HCT116 (cell line): ENCODE measurements at regions not wholly inside any gene's neighbourhood (a gene's known extent, or its start where the extent isn't known, plus 50 kb on each side); places are given as distances from the start of the nearest gene placed in this dataset.

ENCODE experiments used
- ATAC-seq: fragments of 200-7000 bp; cut with Tn5 transposase; 2 replicates; pipeline ENCODE4 v1.9.1; 2020; ENCODE audit warnings: mild to moderate bottlenecking, moderate library complexity
- BruUV-seq: library from RNA; stranded (reverse); fragments of 400-500 nt; replicated peaks from 2 replicates; lab custom pipeline; 2021; lab: Mats Ljungman, UMichigan
- CTCF ChIA-PET: fragments of 300-600 bp; sonication (Branson Sonifier 250); formaldehyde crosslinking; loops from one replicate; lab custom pipeline; 2021; ENCODE audit warnings: antibody characterized with exemption; lab: Charles Lee
- POLR2A ChIA-PET: fragments of 300-600, 350-600 bp; sonication (Branson Sonifier 250); formaldehyde crosslinking; loops from one replicate; lab custom pipeline; 2021; ENCODE audit warnings: antibody characterized with exemption; lab: Charles Lee
- RAD21 ChIA-PET, 2 experiments: fragments of 300-600 bp; sonication (Branson Sonifier 250); formaldehyde crosslinking; loops; one replicate each; lab custom pipeline; 2023; ENCODE audit warnings: low total read pairs in 2 of 2; ENCODE audit not compliant: uncharacterized antibody in 2 of 2, unreplicated experiment in 2 of 2, low non-redundant PET in 1 of 2; lab: Charles Lee
- DNase-seq: peaks from one replicate; pipeline ENCODE4 v3.0.0-alpha.2; 2010; ENCODE audit warnings: low read depth, low spot score
- H2AFZ ChIP-seq: fragments of 200-600 bp; shearing (Covaris generic), sonication (generic); 2 replicates; pipeline ENCODE4 v1.6.1; 2017; ENCODE audit warnings: low read depth, mixed run types, mixed read lengths, antibody characterized with exemption, low read length; ENCODE audit not compliant: poor library complexity, severe bottlenecking
- H3K27ac ChIP-seq: 2 replicates; pipeline ENCODE4 v1.5.1; 2012; ENCODE audit warnings: low read depth, low read length
- H3K27me3 ChIP-seq: fragments of 200-600 bp; sonication (generic); 2 replicates; pipeline ENCODE4 v1.6.1; 2016; ENCODE audit warnings: mixed run types, low read length, mixed read lengths; ENCODE audit not compliant: insufficient read depth
- H3K36me3 ChIP-seq, 2 experiments: fragments of 200-500 bp in 1 of 2; fragments of 200-600 bp in 1 of 2; sonication (Bioruptor generic) in 1 of 2; sonication (generic) in 1 of 2; 2 replicates each; pipeline versions ENCODE4 v1.5.1 to v1.6.1; 2014 to 2016; ENCODE audit warnings: low read length in 2 of 2, inconsistent platforms in 1 of 2, mixed read lengths in 1 of 2, mixed run types in 1 of 2; ENCODE audit not compliant: insufficient read depth in 2 of 2, control insufficient read depth in 1 of 2
- H3K4me1 ChIP-seq, 2 experiments: fragments of 200-600 bp in 1 of 2; sonication (generic) in 1 of 2; 2 replicates each; pipeline versions ENCODE4 v1.5.1 to v1.6.1; 2012 to 2017; ENCODE audit warnings: low read length in 2 of 2, inconsistent platforms in 1 of 2, mild to moderate bottlenecking in 1 of 2, mixed read lengths in 1 of 2, mixed run types in 1 of 2, moderate library complexity in 1 of 2; ENCODE audit not compliant: insufficient read depth in 2 of 2, control insufficient read depth in 1 of 2
- H3K4me2 ChIP-seq: fragments of 200-600 bp; sonication (generic); 2 replicates; pipeline ENCODE4 v1.6.1; 2017; ENCODE audit warnings: mixed run types, low read length, mixed read lengths
- H3K4me3 ChIP-seq, 2 experiments: fragments of 200-600 bp in 1 of 2; sonication (generic) in 1 of 2; replicated peaks in 1 of 2; 2 replicates each; pipeline ENCODE4 v1.5.1; 2011 to 2016; ENCODE audit warnings: low read length in 2 of 2, control low read depth in 1 of 2, low read depth in 1 of 2, mild to moderate bottlenecking in 1 of 2, mixed read lengths in 1 of 2, mixed run types in 1 of 2
- H3K79me2 ChIP-seq: fragments of 200-600 bp; sonication (generic); 2 replicates; pipeline ENCODE4 v1.6.1; 2017; ENCODE audit warnings: mild to moderate bottlenecking, mixed run types, low read length, moderate library complexity, mixed read lengths; ENCODE audit not compliant: insufficient read depth
- H3K9ac ChIP-seq: fragments of 200-600 bp; sonication (generic); 2 replicates; pipeline ENCODE4 v1.6.1; 2016; ENCODE audit warnings: low read length, mixed read lengths
- H3K9me2 ChIP-seq: fragments of 200-600 bp; sonication (generic), shearing (Covaris generic); 2 replicates; pipeline ENCODE4 v1.6.1; 2017; ENCODE audit warnings: mixed run types, mild to moderate bottlenecking, moderate library complexity; ENCODE audit not compliant: insufficient read depth
- H3K9me3 ChIP-seq, 2 experiments: fragments of 200-500 bp in 1 of 2; fragments of 200-600 bp in 1 of 2; sonication (Bioruptor generic) in 1 of 2; sonication (generic) in 1 of 2; 2 replicates each; pipeline ENCODE4 v1.6.1; 2014 to 2017; ENCODE audit warnings: low read length in 2 of 2, mixed read lengths in 2 of 2, inconsistent platforms in 1 of 2, low read depth in 1 of 2, mild to moderate bottlenecking in 1 of 2, mixed run types in 1 of 2, moderate library complexity in 1 of 2; ENCODE audit not compliant: control insufficient read depth in 1 of 2, insufficient read depth in 1 of 2
- H4K20me1 ChIP-seq: fragments of 200-600 bp; sonication (generic), shearing (Covaris generic); 2 replicates; pipeline ENCODE4 v1.6.1; 2017; ENCODE audit warnings: mixed run types, mild to moderate bottlenecking, moderate library complexity; ENCODE audit not compliant: insufficient read depth
- CBX3 ChIP-seq: IDR thresholded peaks from 2 replicates; pipeline ENCODE4 v1.6.1; 2012; ENCODE audit warnings: low read depth
- CEBPB ChIP-seq: IDR thresholded peaks from 2 replicates; pipeline ENCODE4 v1.6.1; 2012; ENCODE audit warnings: low read depth
- EGR1 ChIP-seq: IDR thresholded peaks from 2 replicates; pipeline ENCODE4 v1.6.1; 2012; ENCODE audit warnings: low read depth
- ELF1 ChIP-seq: IDR thresholded peaks from 2 replicates; pipeline ENCODE4 v1.6.1; 2012; ENCODE audit warnings: low read depth, borderline replicate concordance
- EZH2 ChIP-seq: fragments of 200-600 bp; sonication (generic); IDR thresholded peaks from 2 replicates; pipeline ENCODE4 v1.6.1; 2017; ENCODE audit warnings: antibody characterized with exemption, mixed run types
- EZH2phosphoT487 ChIP-seq: fragments of 200-600 bp; IDR thresholded peaks from 2 replicates; pipeline ENCODE4 v1.6.1; 2018; ENCODE audit warnings: antibody characterized with exemption, borderline replicate concordance
- JUND ChIP-seq: IDR thresholded peaks from 2 replicates; pipeline ENCODE4 v1.6.1; 2012
- POLR2AphosphoS5 ChIP-seq: IDR thresholded peaks from 2 replicates; pipeline ENCODE4 v1.6.1; 2011; ENCODE audit warnings: mild to moderate bottlenecking, low read depth, low read length, moderate library complexity
- SIN3A ChIP-seq: IDR thresholded peaks from 2 replicates; pipeline ENCODE4 v1.6.1; 2012; ENCODE audit warnings: low read depth
- SP1 ChIP-seq: IDR thresholded peaks from 2 replicates; pipeline ENCODE4 v1.6.1; 2012; ENCODE audit warnings: low read depth
- SRF ChIP-seq: IDR thresholded peaks from 2 replicates; pipeline ENCODE4 v1.6.1; 2012; ENCODE audit warnings: low read depth
- YY1 ChIP-seq: IDR thresholded peaks from 2 replicates; pipeline ENCODE4 v1.6.1; 2011; ENCODE audit warnings: low read length, low read depth, moderate library complexity, mild to moderate bottlenecking; ENCODE audit not compliant: insufficient replicate concordance; ENCODE audit errors: extremely low read depth
- ZFX ChIP-seq: fragments of 450-650 bp; IDR thresholded peaks from 2 replicates; pipeline ENCODE4 v1.6.1; 2017
- ZNF274 ChIP-seq: fragments of 200-500 bp; sonication (Bioruptor generic); IDR thresholded peaks from 2 replicates; pipeline ENCODE4 v1.6.1; 2014; ENCODE audit warnings: mild to moderate bottlenecking, low read depth, low read length, inconsistent platforms
- intact Hi-C: fragments of 100-400 bp; cut with micrococcal nuclease; formaldehyde crosslinking; loops from 2 replicates; pipeline ENCODE4 v1.10.0; 2022
- TF ChIP-seq, protein P1 (sequence below), 3 experiments: fragments of 200-600 bp in 1 of 3; sonication (generic) in 1 of 3; IDR thresholded peaks in 2 of 3; conservative IDR thresholded peaks in 1 of 3; 2 replicates each; pipeline ENCODE4 v1.5.1; 2012 to 2017; ENCODE audit warnings: low read depth in 2 of 3, low read length in 2 of 3, antibody characterized with exemption in 1 of 3, borderline replicate concordance in 1 of 3, control low read depth in 1 of 3, mild to moderate bottlenecking in 1 of 3, mixed read lengths in 1 of 3, mixed run types in 1 of 3, moderate library complexity in 1 of 3; ENCODE audit not compliant: insufficient read depth in 1 of 3
- TF ChIP-seq, protein P2 (sequence below): IDR thresholded peaks from 2 replicates; pipeline ENCODE4 v1.6.1; 2012; ENCODE audit warnings: low read depth
- TF ChIP-seq, protein P3 (sequence below): IDR thresholded peaks from 2 replicates; pipeline ENCODE4 v1.6.1; 2012

DNA sequence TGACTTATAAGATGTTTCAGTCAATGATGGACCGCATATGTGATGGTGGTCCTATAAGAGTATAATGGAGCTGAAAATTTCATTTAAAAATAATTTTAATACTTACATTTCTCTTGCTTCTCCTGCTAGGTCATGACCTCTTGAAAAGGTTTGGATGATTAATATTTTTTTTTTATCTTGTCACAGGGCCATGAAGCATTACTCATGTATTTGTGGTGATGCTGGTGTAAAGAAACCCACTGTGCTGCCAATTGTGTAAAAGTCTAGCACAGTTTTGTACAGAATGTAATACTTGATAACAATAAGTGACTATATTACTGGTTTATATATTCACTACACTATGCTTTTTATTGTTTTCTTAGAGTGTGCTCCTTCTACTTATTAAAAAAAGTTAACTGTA is 124.2 kb upstream of the CELF4 start:
- Histone ChIP-seq H3K27me3 (no peaks in the 10 kb centered on the region), H3K4me2 (no peak overlapping the region), H2AFZ (no peak overlapping the region), H4K20me1 (no peaks in the 10 kb centered on the region), H3K4me3 (no peak overlapping the region), H3K9ac (no peak overlapping the region), H3K4me1 (no peaks in the 10 kb centered on the region), H3K9me3 (no peaks in the 10 kb centered on the region), H3K79me2 (no peaks in the 10 kb centered on the region)
- BruUV-seq: no TSS peak
- DNase-seq (no peak), ATAC-seq (no peak)
- CTCF ChIA-PET: no interaction called here
- intact Hi-C loops: no loop called here
- RAD21 ChIA-PET: no interaction called here
- POLR2A ChIA-PET: no interaction called here
- no peak for TF ChIP-seq SP1
- TF ChIP-seq, protein P1, sequence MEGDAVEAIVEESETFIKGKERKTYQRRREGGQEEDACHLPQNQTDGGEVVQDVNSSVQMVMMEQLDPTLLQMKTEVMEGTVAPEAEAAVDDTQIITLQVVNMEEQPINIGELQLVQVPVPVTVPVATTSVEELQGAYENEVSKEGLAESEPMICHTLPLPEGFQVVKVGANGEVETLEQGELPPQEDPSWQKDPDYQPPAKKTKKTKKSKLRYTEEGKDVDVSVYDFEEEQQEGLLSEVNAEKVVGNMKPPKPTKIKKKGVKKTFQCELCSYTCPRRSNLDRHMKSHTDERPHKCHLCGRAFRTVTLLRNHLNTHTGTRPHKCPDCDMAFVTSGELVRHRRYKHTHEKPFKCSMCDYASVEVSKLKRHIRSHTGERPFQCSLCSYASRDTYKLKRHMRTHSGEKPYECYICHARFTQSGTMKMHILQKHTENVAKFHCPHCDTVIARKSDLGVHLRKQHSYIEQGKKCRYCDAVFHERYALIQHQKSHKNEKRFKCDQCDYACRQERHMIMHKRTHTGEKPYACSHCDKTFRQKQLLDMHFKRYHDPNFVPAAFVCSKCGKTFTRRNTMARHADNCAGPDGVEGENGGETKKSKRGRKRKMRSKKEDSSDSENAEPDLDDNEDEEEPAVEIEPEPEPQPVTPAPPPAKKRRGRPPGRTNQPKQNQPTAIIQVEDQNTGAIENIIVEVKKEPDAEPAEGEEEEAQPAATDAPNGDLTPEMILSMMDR (IDR thresholded peaks at IDR 0.05 in 2 of 3, conservative IDR thresholded peaks at IDR 0.05 in 1 of 3; ENCODE audit: borderline replicate concordance in 1 of 3, insufficient read depth in 1 of 3, low read depth in 2 of 3, low read length in 2 of 3): no peak
- no peak for TF ChIP-seq EZH2phosphoT487
- TF ChIP-seq EGR1: no peak
- no peak for TF ChIP-seq POLR2AphosphoS5
- TF ChIP-seq SRF: no peak
- no peak for TF ChIP-seq YY1
- no peak for TF ChIP-seq ZFX
- TF ChIP-seq ELF1: no peak
- no peak for TF ChIP-seq EZH2
- no peak for TF ChIP-seq CBX3
- no peak for TF ChIP-seq CEBPB
- no peak for TF ChIP-seq SIN3A
- no peak for TF ChIP-seq JUND
- TF ChIP-seq ZNF274: no peak
- TF ChIP-seq, protein P2, sequence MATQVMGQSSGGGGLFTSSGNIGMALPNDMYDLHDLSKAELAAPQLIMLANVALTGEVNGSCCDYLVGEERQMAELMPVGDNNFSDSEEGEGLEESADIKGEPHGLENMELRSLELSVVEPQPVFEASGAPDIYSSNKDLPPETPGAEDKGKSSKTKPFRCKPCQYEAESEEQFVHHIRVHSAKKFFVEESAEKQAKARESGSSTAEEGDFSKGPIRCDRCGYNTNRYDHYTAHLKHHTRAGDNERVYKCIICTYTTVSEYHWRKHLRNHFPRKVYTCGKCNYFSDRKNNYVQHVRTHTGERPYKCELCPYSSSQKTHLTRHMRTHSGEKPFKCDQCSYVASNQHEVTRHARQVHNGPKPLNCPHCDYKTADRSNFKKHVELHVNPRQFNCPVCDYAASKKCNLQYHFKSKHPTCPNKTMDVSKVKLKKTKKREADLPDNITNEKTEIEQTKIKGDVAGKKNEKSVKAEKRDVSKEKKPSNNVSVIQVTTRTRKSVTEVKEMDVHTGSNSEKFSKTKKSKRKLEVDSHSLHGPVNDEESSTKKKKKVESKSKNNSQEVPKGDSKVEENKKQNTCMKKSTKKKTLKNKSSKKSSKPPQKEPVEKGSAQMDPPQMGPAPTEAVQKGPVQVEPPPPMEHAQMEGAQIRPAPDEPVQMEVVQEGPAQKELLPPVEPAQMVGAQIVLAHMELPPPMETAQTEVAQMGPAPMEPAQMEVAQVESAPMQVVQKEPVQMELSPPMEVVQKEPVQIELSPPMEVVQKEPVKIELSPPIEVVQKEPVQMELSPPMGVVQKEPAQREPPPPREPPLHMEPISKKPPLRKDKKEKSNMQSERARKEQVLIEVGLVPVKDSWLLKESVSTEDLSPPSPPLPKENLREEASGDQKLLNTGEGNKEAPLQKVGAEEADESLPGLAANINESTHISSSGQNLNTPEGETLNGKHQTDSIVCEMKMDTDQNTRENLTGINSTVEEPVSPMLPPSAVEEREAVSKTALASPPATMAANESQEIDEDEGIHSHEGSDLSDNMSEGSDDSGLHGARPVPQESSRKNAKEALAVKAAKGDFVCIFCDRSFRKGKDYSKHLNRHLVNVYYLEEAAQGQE: no peak
- TF ChIP-seq, protein P3, sequence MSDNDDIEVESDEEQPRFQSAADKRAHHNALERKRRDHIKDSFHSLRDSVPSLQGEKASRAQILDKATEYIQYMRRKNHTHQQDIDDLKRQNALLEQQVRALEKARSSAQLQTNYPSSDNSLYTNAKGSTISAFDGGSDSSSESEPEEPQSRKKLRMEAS: no peak
- TF ChIP-seq, all 23 proteins: peak for 0
- Histone ChIP-seq H3K27ac (no peak overlapping the region), H3K9me2 (no peaks in the 10 kb centered on the region), H3K36me3 (no peaks in the 10 kb centered on the region)
